HG03159 (cell line): ENCODE measurements at regions not wholly inside any gene's neighbourhood (a gene's known extent, or its start where the extent isn't known, plus 50 kb on each side); places are given as distances from the start of the nearest gene placed in this dataset.

Source experiments
- ATAC-seq: cut with Tn5 transposase; IDR thresholded peaks from one replicate; pipeline ENCODE4 v1.9.1; 2021; ENCODE audit warnings: mild to moderate bottlenecking, moderate library complexity; ENCODE audit not compliant: unreplicated experiment

GRCh38 chr14:97748616-97749015, 951.4 kb downstream of the VRK1 start:
- no peak for ATAC-seq

- ATAC-seq = no peak
Measured at GRCh38 chr14:97757491-97757890, 960.3 kb downstream of the VRK1 start.

- no peak for ATAC-seq
Measured at GRCh38 chr14:97760050-97760449, 962.9 kb downstream of the VRK1 start.

DNA sequence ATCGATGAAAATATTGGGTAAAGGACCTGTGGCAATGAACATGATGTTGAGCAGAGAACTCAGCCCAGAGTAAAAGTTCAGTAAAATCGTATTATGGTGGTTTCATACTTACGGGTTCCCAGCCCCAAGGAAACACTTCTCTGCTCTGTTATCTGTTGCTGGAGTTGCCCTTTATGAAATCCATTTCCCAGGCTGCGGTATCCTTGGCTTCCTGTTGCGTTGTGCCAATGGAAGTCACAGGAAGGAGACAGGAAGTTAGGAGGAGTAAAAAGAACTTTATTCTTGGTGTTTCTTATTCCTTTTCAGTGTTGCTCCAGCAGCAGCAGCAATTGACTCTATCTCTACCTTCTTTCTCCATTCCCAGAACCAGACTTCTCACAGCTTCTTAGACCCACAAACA, 965.2 kb downstream of the VRK1 start:
- no peak for ATAC-seq

- ATAC-seq = no peak
Measured at GRCh38 chr14:97771340-97772045, 974.3 kb downstream of the VRK1 start.

- no peak for ATAC-seq
Measured at GRCh38 chr14:97773598-97773997, 976.4 kb downstream of the VRK1 start.

DNA sequence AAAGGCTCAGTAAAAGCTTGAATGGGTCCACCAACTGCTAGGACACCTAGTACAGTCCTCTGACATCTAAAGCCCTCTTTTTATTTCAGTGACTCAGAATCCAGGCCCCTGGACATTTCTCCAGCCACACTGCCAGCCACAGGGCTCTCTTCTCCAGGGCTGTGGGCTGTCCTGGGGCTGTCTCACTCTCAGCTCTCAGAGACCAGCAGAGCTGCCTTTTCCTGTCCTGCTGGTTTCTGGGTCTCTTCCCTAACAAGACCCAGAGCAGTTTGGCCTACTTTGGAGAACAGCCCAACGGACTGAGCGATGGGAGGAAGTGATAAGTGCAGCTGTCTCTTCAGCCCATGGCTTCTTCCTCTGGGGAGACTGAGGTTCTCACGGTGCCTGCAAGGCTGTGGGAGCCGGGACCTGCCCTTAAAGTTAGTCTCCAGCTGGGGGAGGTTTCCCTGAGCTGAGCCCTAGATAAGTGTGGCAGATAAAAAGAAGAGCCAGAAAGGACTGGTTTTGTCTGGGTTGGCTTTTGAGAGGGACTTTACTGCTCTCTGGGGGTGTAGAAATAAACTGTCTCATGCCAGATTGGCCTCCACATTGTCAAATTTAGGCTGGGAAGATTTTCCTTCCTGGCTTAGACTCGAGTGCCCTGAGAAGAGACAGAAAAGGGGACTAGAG, 979.8 kb downstream of the VRK1 start:
- no peak for ATAC-seq

- ATAC-seq = no peak
Measured at GRCh38 chr14:97777622-97778355, 980.6 kb downstream of the VRK1 start.

GRCh38 chr14:97779140-97779539, 982.0 kb downstream of the VRK1 start:
- ATAC-seq = no peak

DNA sequence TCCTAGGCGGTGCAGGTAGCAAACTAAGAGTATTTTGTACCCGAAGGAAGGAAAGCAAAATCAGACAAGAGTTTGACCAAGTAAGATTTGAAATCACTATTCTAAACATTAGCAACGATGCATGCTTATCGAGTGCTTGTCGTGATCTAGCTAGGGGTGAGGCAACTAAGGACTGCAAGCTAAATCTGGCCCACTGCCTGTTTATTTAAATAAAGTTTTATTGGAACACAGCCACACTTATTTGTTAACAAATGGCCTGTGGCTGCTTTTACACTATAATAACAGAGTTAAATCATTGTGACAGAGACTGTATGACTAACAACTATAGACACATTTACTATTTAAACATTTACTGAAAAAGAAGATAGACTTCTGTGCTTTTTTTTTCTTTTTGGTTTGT, 983.6 kb downstream of the VRK1 start:
- no peak for ATAC-seq

GRCh38 chr14:97781961-97782360, 984.8 kb downstream of the VRK1 start:
- ATAC-seq = no peak

- ATAC-seq = no peak
Measured at GRCh38 chr14:97782871-97783414, 985.8 kb downstream of the VRK1 start.

- ATAC-seq = no peak
Measured at GRCh38 chr14:97785495-97785894, 988.3 kb downstream of the VRK1 start.

- peak; percentile 49 for ATAC-seq
Measured at GRCh38 chr14:97788364-97788763, 991.2 kb downstream of the VRK1 start.

DNA sequence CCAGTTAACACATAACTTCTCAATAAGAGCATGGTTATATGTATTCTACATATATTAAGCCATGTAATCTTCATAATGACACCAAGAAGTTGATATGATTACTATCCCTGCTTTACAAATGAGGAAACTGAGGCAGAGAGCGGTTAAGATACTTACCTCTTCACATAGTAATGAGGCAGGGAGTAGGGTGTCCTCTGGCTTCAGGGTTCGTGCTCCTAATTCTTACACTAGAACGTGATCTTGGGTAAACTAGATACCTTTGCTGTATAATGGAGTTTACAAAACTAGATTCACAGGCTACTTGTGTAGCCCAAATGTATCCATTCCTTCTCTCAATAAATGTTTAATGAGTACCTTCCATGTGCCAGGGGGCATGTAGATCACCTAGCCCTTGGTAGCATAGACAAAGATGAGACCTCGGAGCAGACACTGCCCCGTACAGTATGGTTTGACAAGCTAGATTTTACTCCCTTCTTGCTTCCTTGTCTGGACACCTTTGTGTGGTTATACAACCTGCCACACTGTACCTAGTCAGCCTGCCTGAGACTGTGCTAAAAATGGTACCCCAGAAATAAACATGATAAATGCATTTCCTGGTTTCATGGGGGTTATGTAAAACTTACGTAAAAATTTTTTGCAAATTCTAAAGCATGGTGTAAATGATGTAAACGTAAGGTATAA, 991.8 kb downstream of the VRK1 start:
- ATAC-seq = peak; percentile 10

GRCh38 chr14:97791072-97791471, 993.9 kb downstream of the VRK1 start:
- no peak for ATAC-seq

DNA sequence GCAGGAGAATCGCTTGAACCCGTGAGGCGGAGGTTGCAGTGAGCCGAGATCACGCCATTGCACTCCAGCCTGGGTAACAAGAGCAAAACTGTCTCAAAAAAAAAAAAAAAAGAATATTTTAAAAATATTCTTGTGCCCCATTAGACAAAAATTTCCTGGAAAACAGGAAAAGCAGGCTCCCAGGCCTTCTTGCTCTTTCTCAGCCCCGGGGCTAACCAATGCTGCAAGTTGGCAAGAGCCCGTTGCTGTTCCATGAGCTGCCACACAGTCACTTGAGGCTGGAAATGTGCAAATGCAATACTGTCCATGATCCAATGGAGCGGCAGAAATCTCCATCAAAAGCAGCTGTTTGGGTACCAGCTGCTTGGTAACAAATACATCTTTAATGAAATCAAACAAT, 994.7 kb downstream of the VRK1 start:
- no peak for ATAC-seq

- ATAC-seq = no peak
Measured at GRCh38 chr14:97796511-97796910, 999.3 kb downstream of the VRK1 start.

- no peak for ATAC-seq
Measured at GRCh38 chr14:97798176-97798575, 1001.0 kb downstream of the VRK1 start.

DNA sequence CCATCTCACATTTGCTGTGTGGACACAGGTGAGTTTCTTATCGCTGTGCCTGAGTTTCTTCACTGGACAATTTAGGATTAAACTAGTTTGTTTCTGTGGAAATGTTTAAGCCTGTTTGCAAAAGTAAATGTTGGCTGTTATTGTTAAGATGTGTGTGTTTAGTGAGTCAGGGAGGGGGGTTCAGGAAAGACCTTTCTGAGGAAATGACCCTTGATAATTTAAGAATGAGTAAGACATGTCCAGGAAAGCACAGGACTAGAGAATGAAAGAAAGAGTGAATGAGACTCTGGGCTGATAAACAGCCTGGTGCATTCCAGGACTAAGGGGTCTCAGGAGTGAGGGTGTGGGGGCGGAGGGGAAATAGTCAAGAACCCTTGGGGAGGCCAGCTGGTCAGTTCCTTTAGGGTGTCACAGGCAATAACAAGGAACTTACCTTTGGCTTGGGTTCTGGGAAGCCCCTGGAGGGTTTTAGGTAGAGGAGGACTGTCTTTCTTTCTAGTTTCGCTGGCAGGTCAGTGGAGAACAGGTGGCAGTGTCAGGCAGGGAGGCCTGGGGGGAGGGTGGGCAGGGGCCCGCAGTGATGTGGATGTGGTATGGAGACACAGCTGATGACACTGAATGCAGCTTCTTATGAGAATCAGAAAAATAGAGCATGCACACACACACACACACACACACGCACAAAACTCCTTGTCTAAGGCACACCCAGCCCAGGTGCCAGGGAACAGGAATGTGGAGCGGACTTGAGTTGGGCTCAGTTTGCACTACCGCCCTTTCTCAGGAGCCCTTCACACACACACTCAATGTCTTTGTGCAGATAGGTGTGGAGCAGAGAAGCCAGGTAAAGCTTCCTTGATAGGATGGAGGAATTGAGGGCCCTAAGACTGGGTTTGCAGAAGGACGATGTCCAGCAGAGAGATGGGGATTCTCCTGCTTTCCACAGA, 1005.5 kb downstream of the VRK1 start:
- ATAC-seq = no peak
